ENCODE measurements at regions not wholly inside any gene's neighbourhood (a gene's known extent, or its start where the extent isn't known, plus 50 kb on each side); places are given as distances from the start of the nearest gene placed in this dataset.

GRCh38 chr3:86229086-86229774, 761.7 kb downstream of the VGLL3 start:
- Histone ChIP-seq H3K9ac (ENCODE audit: low read depth in 1 of 2, low read length in 2 of 2) (no peak overlapping the region), H3K36me3 (ENCODE audit: control insufficient read depth in 4 of 4, insufficient read depth in 3 of 4, low read depth in 1 of 4, low read length in 3 of 4) (no peaks in the 10 kb centered on the region), H3K27ac (ENCODE audit: low read depth in 1 of 2, low read length in 2 of 2) (no peak overlapping the region), H3K27me3 (ENCODE audit: control insufficient read depth in 4 of 4, insufficient read depth in 4 of 4, low read length in 3 of 4) (no peaks in the 10 kb centered on the region), H3K4me1 (ENCODE audit: control insufficient read depth in 4 of 4, insufficient read depth in 4 of 4, low read length in 3 of 4) (no peaks in the 10 kb centered on the region), H3K9me3 (ENCODE audit: control insufficient read depth in 4 of 4, low read length in 3 of 4) (no peaks in the 10 kb centered on the region), H3K4me3 (ENCODE audit: low read depth in 1 of 3, low read length in 3 of 3) (no peak overlapping the region)
- 84% methylated on average over 4 of the region's 4 CpGs for WGBS
- DNase-seq (ENCODE audit: low spot score), result no peak
- TF ChIP-seq SP1 (IDR thresholded peaks at IDR 0.05) (no peak), FOXA1 (IDR thresholded peaks at IDR 0.05) (no peak), ZBTB33 (IDR thresholded peaks at IDR 0.05) (no peak), GABPA (IDR thresholded peaks at IDR 0.05 in 1 of 2, conservative IDR thresholded peaks at IDR 0.05 in 1 of 2) (no peak), CTCF (IDR thresholded peaks at IDR 0.05; ENCODE audit: low read depth, low read length, missing input control) (no peak), EGR1 (IDR thresholded peaks at IDR 0.05; ENCODE audit: low read depth in 2 of 2) (no peak), MAX (IDR thresholded peaks at IDR 0.05) (no peak), REST (IDR thresholded peaks at IDR 0.05) (no peak), ATF3 (IDR thresholded peaks at IDR 0.05) (no peak), HNF4G (IDR thresholded peaks at IDR 0.05) (no peak), TAF1 (conservative IDR thresholded peaks at IDR 0.05) (no peak), YY1 (IDR thresholded peaks at IDR 0.05) (no peak), RXRA (IDR thresholded peaks at IDR 0.05) (no peak), NR2F2 (IDR thresholded peaks at IDR 0.05) (no peak), HNF4A (conservative IDR thresholded peaks at IDR 0.05) (no peak), FOXA2 (IDR thresholded peaks at IDR 0.05) (no peak)
